H9 (cell line): ENCODE measurements at regions not wholly inside any gene's neighbourhood (a gene's known extent, or its start where the extent isn't known, plus 50 kb on each side); places are given as distances from the start of the nearest gene placed in this dataset.

Experiments used
- DNase-seq: peaks from one replicate; pipeline ENCODE4 v3.0.0-alpha.2; 2017
- H2AFZ ChIP-seq: one replicate; pipeline ENCODE4 v1.6.1; 2013; ENCODE audit warnings: mild to moderate bottlenecking, low read length, control low read depth, moderate library complexity
- H2AK5ac ChIP-seq: 2 replicates; pipeline ENCODE4 v1.6.1; 2013; ENCODE audit warnings: low read length, control low read depth, mixed read lengths; ENCODE audit not compliant: insufficient read length
- H2BK120ac ChIP-seq: one replicate; pipeline ENCODE4 v1.6.1; 2013; ENCODE audit warnings: low read depth, mild to moderate bottlenecking, low read length, control low read depth, inconsistent platforms; ENCODE audit not compliant: poor library complexity, severe bottlenecking
- H2BK12ac ChIP-seq: 2 replicates; pipeline ENCODE4 v1.6.1; 2013; ENCODE audit warnings: low read length, control low read depth, mixed read lengths, low read depth; ENCODE audit not compliant: insufficient read length
- H2BK15ac ChIP-seq: 2 replicates; pipeline ENCODE4 v1.6.1; 2013; ENCODE audit warnings: low read depth, low read length, control low read depth
- H2BK20ac ChIP-seq: one replicate; pipeline ENCODE4 v1.6.1; 2013; ENCODE audit warnings: low read depth, mild to moderate bottlenecking, low read length, control low read depth, inconsistent platforms; ENCODE audit not compliant: poor library complexity, severe bottlenecking
- H2BK5ac ChIP-seq: 2 replicates; pipeline ENCODE4 v1.6.1; 2013; ENCODE audit warnings: low read length, control low read depth, mixed read lengths; ENCODE audit not compliant: insufficient read length
- H3K14ac ChIP-seq: 2 replicates; pipeline ENCODE4 v1.6.1; 2013; ENCODE audit warnings: low read length, control low read depth; ENCODE audit not compliant: insufficient read depth
- H3K18ac ChIP-seq: 2 replicates; pipeline ENCODE4 v1.6.1; 2013; ENCODE audit warnings: low read depth, mild to moderate bottlenecking, mixed read lengths, low read length, control low read depth; ENCODE audit not compliant: insufficient read length
- H3K23ac ChIP-seq: 2 replicates; pipeline ENCODE4 v1.6.1; 2013; ENCODE audit warnings: low read length, control low read depth, mixed read lengths, low read depth; ENCODE audit not compliant: insufficient read length
- H3K23me2 ChIP-seq: 2 replicates; pipeline ENCODE4 v1.6.1; 2013; ENCODE audit warnings: low read depth, mild to moderate bottlenecking, mixed read lengths, low read length, control low read depth; ENCODE audit not compliant: insufficient read length, poor library complexity, severe bottlenecking
- H3K27ac ChIP-seq: 2 replicates; pipeline ENCODE4 v1.5.1; 2013; ENCODE audit warnings: low read length, control low read depth, mixed read lengths, low read depth; ENCODE audit not compliant: insufficient read length
- H3K27me3 ChIP-seq: 2 replicates; pipeline ENCODE4 v1.6.1; 2013; ENCODE audit warnings: low read length, control low read depth, inconsistent platforms; ENCODE audit not compliant: insufficient read depth
- H3K4ac ChIP-seq: 2 replicates; pipeline ENCODE4 v1.6.1; 2013; ENCODE audit warnings: low read depth, mild to moderate bottlenecking, control low read depth, inconsistent platforms, low read length, moderate library complexity
- H3K4me1 ChIP-seq: 2 replicates; pipeline ENCODE4 v1.6.1; 2013; ENCODE audit warnings: low read length, control low read depth, inconsistent platforms; ENCODE audit not compliant: insufficient read depth
- H3K4me2 ChIP-seq: 2 replicates; pipeline ENCODE4 v1.6.1; 2013; ENCODE audit warnings: low read length, control low read depth, mixed read lengths; ENCODE audit not compliant: insufficient read length, insufficient read depth
- H3K56ac ChIP-seq: 2 replicates; pipeline ENCODE4 v1.6.1; 2013; ENCODE audit warnings: low read depth, mild to moderate bottlenecking, mixed read lengths, low read length, control low read depth; ENCODE audit not compliant: insufficient read length
- H3K79me1 ChIP-seq: 2 replicates; pipeline ENCODE4 v1.6.1; 2013; ENCODE audit warnings: low read depth, mild to moderate bottlenecking, moderate library complexity, low read length, control low read depth, inconsistent platforms; ENCODE audit not compliant: insufficient read depth, poor library complexity, severe bottlenecking
- H3K79me2 ChIP-seq: 2 replicates; pipeline ENCODE4 v1.6.1; 2013; ENCODE audit warnings: low read length, control low read depth, inconsistent platforms; ENCODE audit not compliant: insufficient read depth
- H3K9ac ChIP-seq: 2 replicates; pipeline ENCODE4 v1.6.1; 2013; ENCODE audit warnings: low read length, control low read depth, mixed read lengths; ENCODE audit not compliant: insufficient read length; ENCODE audit errors: extremely low read depth
- H3K9me3 ChIP-seq: one replicate; pipeline ENCODE4 v1.6.1; 2013; ENCODE audit warnings: low read depth, low read length, inconsistent platforms; ENCODE audit not compliant: control insufficient read depth
- H3T11ph ChIP-seq: one replicate; pipeline ENCODE4 v1.6.1; 2013; ENCODE audit warnings: mild to moderate bottlenecking, low read length, control low read depth, inconsistent platforms
- H4K20me1 ChIP-seq: one replicate; pipeline ENCODE4 v1.6.1; 2013; ENCODE audit not compliant: control insufficient read depth, insufficient read length, insufficient read depth
- H4K5ac ChIP-seq: 2 replicates; pipeline ENCODE4 v1.6.1; 2013; ENCODE audit warnings: low read depth, mild to moderate bottlenecking, mixed read lengths, low read length, control low read depth; ENCODE audit not compliant: insufficient read length
- H4K8ac ChIP-seq: replicated peaks from 2 replicates; pipeline ENCODE4 v1.6.1; 2013; ENCODE audit warnings: low read length, control low read depth, mixed read lengths, low read depth; ENCODE audit not compliant: insufficient read length
- H4K91ac ChIP-seq: 2 replicates; pipeline ENCODE4 v1.6.1; 2013; ENCODE audit warnings: low read depth, mild to moderate bottlenecking, moderate library complexity, mixed read lengths, low read length, control low read depth; ENCODE audit not compliant: insufficient read length
- H3K27ac Mint-ChIP-seq, 3 experiments: 2 replicates in 2 of 3; 3 replicates in 1 of 3; pipeline ENCODE4 v1.8.0; 2020 to 2021; ENCODE audit warnings: mixed read lengths in 3 of 3, mild to moderate bottlenecking in 1 of 3, moderate library complexity in 1 of 3
- H3K27me3 Mint-ChIP-seq: 2 replicates; pipeline ENCODE4 v1.8.0; 2021; ENCODE audit warnings: low read depth, mild to moderate bottlenecking, moderate library complexity, mixed read lengths
- H3K36me3 Mint-ChIP-seq, 3 experiments: 2 replicates in 2 of 3; 3 replicates in 1 of 3; pipeline ENCODE4 v1.8.0; 2020 to 2021; ENCODE audit warnings: low read depth in 3 of 3, mixed read lengths in 3 of 3; ENCODE audit not compliant: insufficient read depth in 1 of 3
- H3K4me1 Mint-ChIP-seq, 2 experiments: 2 replicates each; pipeline ENCODE4 v1.8.0; 2020; ENCODE audit warnings: mixed read lengths in 2 of 2
- H3K4me3 Mint-ChIP-seq, 2 experiments: 2 replicates in 1 of 2; 3 replicates in 1 of 2; pipeline ENCODE4 v1.8.0; 2020 to 2021; ENCODE audit warnings: mild to moderate bottlenecking in 2 of 2, mixed read lengths in 2 of 2, moderate library complexity in 1 of 2
- H3K9me3 Mint-ChIP-seq, 2 experiments: 2 replicates in 1 of 2; 3 replicates in 1 of 2; pipeline ENCODE4 v1.8.0; 2020; ENCODE audit warnings: mild to moderate bottlenecking in 2 of 2, mixed read lengths in 2 of 2, moderate library complexity in 1 of 2
- CTCF ChIP-seq: fragments of 200-600 bp; sonication (generic); conservative IDR thresholded peaks from 3 replicates; pipeline ENCODE4 v1.8.0; 2021; ENCODE audit warnings: antibody characterized with exemption, mild to moderate bottlenecking
- WGBS: extraction: QIAGEN DNeasy Blood & Tissue Kit; methylation state at CpG from one replicate; pipeline ENCODE4 v1.1.7; 2013; ENCODE audit warnings: missing lambda C conversion rate, low lambda C conversion rate, mixed read lengths; ENCODE audit not compliant: insufficient read length; ENCODE audit errors: extremely low coverage; 5-methylcytosine and 5-hydroxymethylcytosine counted together

GRCh38 chr5:57844410-57844809, 361.8 kb upstream of the ACTBL2 start:
- H2BK5ac ChIP-seq = no peak overlapping the region
- no peak overlapping the region for H3K4ac ChIP-seq
- H4K5ac ChIP-seq = no peak overlapping the region
- no peak overlapping the region for H3K56ac ChIP-seq
- Mint-ChIP-seq H3K9me3 (peaks cover 2 to 3% of the 10 kb centered on the region in 2 experiments; a peak in 2 of 5 replicates), H3K4me1 (peaks cover 25 to 35% of the 10 kb centered on the region in 2 experiments), H3K27ac (no peak overlapping the region), H3K36me3 (peaks cover 0 to 5% (median 4%) of the 10 kb centered on the region in 3 experiments; a peak in 2 of 7 replicates), H3K27me3 (no peaks in the 10 kb centered on the region), H3K4me3 (no peak overlapping the region)
- H3K23ac ChIP-seq = no peak overlapping the region
- no peak overlapping the region for H4K91ac ChIP-seq
- no peak overlapping the region for H3T11ph ChIP-seq
- no peaks in the 10 kb centered on the region for H3K27me3 ChIP-seq
- no peak overlapping the region for H2BK15ac ChIP-seq
- no peaks in the 10 kb centered on the region for H3K79me1 ChIP-seq
- no peak overlapping the region for H3K4me2 ChIP-seq
- TF ChIP-seq CTCF = no peak
- no peak for DNase-seq
- H3K4me1 ChIP-seq = peaks cover 8% of the 10 kb centered on the region
- H3K23me2 ChIP-seq = no peaks in the 10 kb centered on the region
- no peak overlapping the region for H3K18ac ChIP-seq
- H4K8ac ChIP-seq = no peak overlapping the region
- H2BK20ac ChIP-seq = no peak overlapping the region
- H3K14ac ChIP-seq = no peak overlapping the region
- H3K9me3 ChIP-seq = no peaks in the 10 kb centered on the region
- no peak overlapping the region for H2AFZ ChIP-seq
- no peaks in the 10 kb centered on the region for H3K79me2 ChIP-seq
- no peak overlapping the region for H2BK120ac ChIP-seq
- H4K20me1 ChIP-seq = no peaks in the 10 kb centered on the region
- no peak overlapping the region for H3K9ac ChIP-seq
- no CpG with 5 or more reads among the region's 2 CpGs for WGBS
- H3K27ac ChIP-seq = no peak overlapping the region
- no peak overlapping the region for H2BK12ac ChIP-seq
- H2AK5ac ChIP-seq = no peak overlapping the region
